ENCODE measurements at regions not wholly inside any gene's neighbourhood (a gene's known extent, or its start where the extent isn't known, plus 50 kb on each side); places are given as distances from the start of the nearest gene placed in this dataset.

DNA sequence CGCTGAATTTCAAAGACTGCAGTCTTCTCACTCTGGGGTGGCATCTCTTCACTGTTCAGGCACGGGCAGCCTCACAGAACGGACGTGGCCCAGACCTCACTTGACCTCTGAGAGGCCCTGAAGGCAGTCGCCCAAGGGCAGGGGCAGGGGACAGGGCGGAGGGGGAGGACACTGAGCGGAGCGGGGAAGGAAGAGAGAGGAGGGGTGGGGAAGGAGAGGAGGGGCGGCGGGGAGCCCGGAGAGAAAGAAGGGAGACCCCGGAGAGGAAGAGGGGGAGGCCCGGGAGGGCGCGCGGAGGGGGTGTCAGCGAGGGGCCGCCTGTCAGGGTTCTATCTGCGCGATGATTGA lies 58.7 kb upstream of the COMTD1 start:
- DNase-seq (ENCODE audit: low read depth), result no peak

- DNase-seq (ENCODE audit: low read depth), result no peak
Measured at GRCh38 chr10:75294031-75294437, 58.3 kb upstream of the COMTD1 start.

GRCh38 chr10:75293446-75293820 lies 57.7 kb upstream of the COMTD1 start:
- no peak for DNase-seq (ENCODE audit: low read depth)

- no peak for DNase-seq (ENCODE audit: low read depth)
Measured at GRCh38 chr10:75292794-75293445, 57.2 kb upstream of the COMTD1 start.

- DNase-seq (ENCODE audit: low read depth), result no peak
Measured at GRCh38 chr10:75291805-75292204, 56.0 kb upstream of the COMTD1 start.

DNA sequence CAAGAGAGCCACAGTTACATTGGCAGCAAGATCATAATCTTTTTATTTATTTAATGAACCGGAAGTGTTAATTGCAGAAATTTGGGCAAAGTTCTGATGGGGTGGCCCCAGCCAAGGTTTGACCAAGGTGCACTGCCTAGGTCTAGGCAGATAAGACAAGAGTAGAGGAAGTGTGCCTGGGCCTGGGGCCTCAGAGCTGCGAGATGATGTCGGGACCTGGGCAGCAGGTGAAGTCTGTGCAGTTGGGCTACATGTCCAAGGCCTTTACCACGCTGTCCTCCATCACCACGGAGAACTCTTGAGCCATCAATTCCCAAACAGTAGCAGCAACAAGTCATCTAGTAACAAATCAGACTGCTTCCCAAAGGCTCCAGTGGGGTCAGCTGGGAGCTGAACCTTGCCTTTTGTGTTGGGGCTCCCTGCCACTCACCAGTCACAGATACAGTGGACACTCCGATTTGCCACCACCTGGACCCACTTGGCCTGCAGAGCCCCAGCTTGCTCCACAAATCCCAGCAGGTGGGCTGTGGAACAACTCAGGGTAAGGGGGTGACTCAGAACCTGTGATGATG lies 52.5 kb upstream of the COMTD1 start:
- no peak for DNase-seq (ENCODE audit: low read depth)

DNA sequence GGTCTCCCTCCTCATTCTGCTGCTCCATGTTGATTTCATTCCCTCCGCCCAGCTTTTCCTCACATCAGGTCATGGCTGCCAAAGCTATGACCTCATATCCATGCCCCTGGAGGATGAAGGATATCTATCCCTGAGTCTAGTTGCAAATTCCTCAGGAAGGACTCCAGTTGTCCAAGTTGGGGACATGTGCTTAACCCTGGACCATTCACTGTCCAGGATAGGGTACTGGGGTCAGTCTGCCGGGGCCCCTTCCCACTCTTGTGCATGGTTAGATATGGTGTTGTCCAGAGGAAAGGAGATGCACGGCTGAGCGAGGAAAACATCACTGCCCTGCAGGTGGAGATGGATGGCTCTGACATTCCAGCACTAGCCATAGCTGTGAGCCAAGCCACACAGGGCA lies 51.9 kb upstream of the COMTD1 start:
- DNase-seq (ENCODE audit: low read depth), result no peak

GRCh38 chr10:75286901-75287300 lies 51.1 kb upstream of the COMTD1 start:
- DNase-seq (ENCODE audit: low read depth), result no peak

All from T-helper 22 cell (primary cell).